Gastrocnemius medialis (tissue), 4 donors: ENCODE measurements at regions not wholly inside any gene's neighbourhood (a gene's known extent, or its start where the extent isn't known, plus 50 kb on each side); places are given as distances from the start of the nearest gene placed in this dataset.

Experiments
- CTCF ChIP-seq, 5 experiments: fragments of 450-650 bp in 3 of 5; fragments of 200-600 bp in 2 of 5; sonication (generic) in 2 of 5; IDR thresholded peaks in 4 of 5; conservative IDR thresholded peaks in 1 of 5; 1 replicate in 4 of 5; 2 replicates in 1 of 5; pipeline ENCODE4 v1.5.1; 2016 to 2019; ENCODE audit warnings: antibody characterized with exemption in 5 of 5, mild to moderate bottlenecking in 3 of 5, moderate library complexity in 3 of 5
- POLR2A ChIP-seq, 2 donors: fragments of 450-650 bp; IDR thresholded peaks; one replicate each; pipeline ENCODE4 v1.6.1; 2017; ENCODE audit warnings: antibody characterized with exemption in 2 of 2, mild to moderate bottlenecking in 2 of 2, moderate library complexity in 2 of 2

- TF ChIP-seq POLR2A (IDR thresholded peaks at IDR 0.05) (no peak), CTCF (IDR thresholded peaks at IDR 0.05 in 4 of 5, conservative IDR thresholded peaks at IDR 0.05 in 1 of 5) (no peak)
Observed at GRCh38 chr15:77825252-77825542, 192.5 kb upstream of the LINGO1 start.
